ENCODE measurements at regions not wholly inside any gene's neighbourhood (a gene's known extent, or its start where the extent isn't known, plus 50 kb on each side); places are given as distances from the start of the nearest gene placed in this dataset.

- Histone ChIP-seq H3K9me1 (replicated peaks; ENCODE audit: control insufficient read depth, extremely low read depth, insufficient read depth, low read length) (no peaks in the 10 kb centered on the region), H3K4me3 (replicated peaks in 1 of 3; ENCODE audit: insufficient read depth in 1 of 3, low read depth in 1 of 3, low read length in 3 of 3) (no peak overlapping the region), H3K9me3 (replicated peaks; ENCODE audit: control insufficient read depth, insufficient read depth, low read length) (no peaks in the 10 kb centered on the region), H3K27me3 (ENCODE audit: control insufficient read depth in 2 of 2, insufficient read depth in 2 of 2, low read length in 2 of 2) (no peaks in the 10 kb centered on the region), H3K36me3 (ENCODE audit: control insufficient read depth in 2 of 2, extremely low read depth in 1 of 2, insufficient read depth in 2 of 2, low read length in 2 of 2) (peaks cover 2 to 8% of the 10 kb centered on the region in 2 experiments), H3K4me2 (ENCODE audit: insufficient read depth, low read length) (no peak overlapping the region), H3K4me1 (ENCODE audit: control insufficient read depth, extremely low read depth, insufficient read depth, low read length) (no peaks in the 10 kb centered on the region), H2AFZ (ENCODE audit: low read depth, low read length) (no peak overlapping the region), H3K27ac (ENCODE audit: insufficient read depth, low read depth, low read length) (no peak overlapping the region), H3K9ac (replicated peaks; ENCODE audit: extremely low read depth, insufficient read depth, low read length) (no peak overlapping the region), H3K79me2 (ENCODE audit: control insufficient read depth, insufficient read depth, low read length) (no peaks in the 10 kb centered on the region), H4K20me1 (replicated peaks; ENCODE audit: control insufficient read depth, extremely low read depth, insufficient read depth, low read length) (no peaks in the 10 kb centered on the region)
- DNase-seq (ENCODE audit: low read depth, low spot score) (no peak), FAIRE-seq (no peak)
- POLR2A ChIA-PET = no interaction called here
- CTCF ChIA-PET = no interaction called here
- BruUV-seq (replicated peaks) = no TSS peak
- no peak for TF ChIP-seq POLR2AphosphoS5 (IDR thresholded peaks at IDR 0.05; ENCODE audit: insufficient read depth, low read depth, low read length)
- no peak for TF ChIP-seq FOS (IDR thresholded peaks at IDR 0.05; ENCODE audit: borderline replicate concordance, insufficient read depth, low read length)
- no peak for TF ChIP-seq CTCF (IDR thresholded peaks at IDR 0.05; ENCODE audit: extremely low read depth in 1 of 2, insufficient read depth in 1 of 2, low read depth in 1 of 2, low read length in 2 of 2)
- TF ChIP-seq EZH2 (IDR thresholded peaks at IDR 0.05; ENCODE audit: borderline replicate concordance, low read depth, low read length, severe bottlenecking) = no peak
- TF ChIP-seq, protein P1, sequence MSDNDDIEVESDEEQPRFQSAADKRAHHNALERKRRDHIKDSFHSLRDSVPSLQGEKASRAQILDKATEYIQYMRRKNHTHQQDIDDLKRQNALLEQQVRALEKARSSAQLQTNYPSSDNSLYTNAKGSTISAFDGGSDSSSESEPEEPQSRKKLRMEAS (IDR thresholded peaks at IDR 0.05; ENCODE audit: insufficient read depth, insufficient read length) = no peak
- TF ChIP-seq JUN (IDR thresholded peaks at IDR 0.05; ENCODE audit: borderline replicate concordance, insufficient read depth, insufficient read length, low read depth) = no peak
- TF ChIP-seq POLR2A (IDR thresholded peaks at IDR 0.05; ENCODE audit: low read depth, low read length) = no peak
- no peak for TF ChIP-seq GATA2 (IDR thresholded peaks at IDR 0.05; ENCODE audit: insufficient read depth, insufficient read length, low read depth, low read length)
- dilution Hi-C loops (cut with MboI; ENCODE audit: extremely low pct_ligation_motif_present, low sequenced_read_pairs) (no loop called here), intact Hi-C loops (cut with micrococcal nuclease) (no loop called here)
These were observed 107.3 kb upstream of the RTL1 start for GRCh38 chr14:101010835-101011234.

All from endothelial cell of umbilical vein (primary cell).